HG02571 (cell line): ENCODE measurements at regions not wholly inside any gene's neighbourhood (a gene's known extent, or its start where the extent isn't known, plus 50 kb on each side); places are given as distances from the start of the nearest gene placed in this dataset.

Experiments
- ATAC-seq: cut with Tn5 transposase; IDR thresholded peaks from one replicate; pipeline ENCODE4 v1.9.1; 2021; ENCODE audit warnings: mild to moderate bottlenecking, moderate library complexity; ENCODE audit not compliant: unreplicated experiment

GRCh38 chr6:163834226-163834970 lies 419.9 kb downstream of the QKI start:
- ATAC-seq: no peak

DNA sequence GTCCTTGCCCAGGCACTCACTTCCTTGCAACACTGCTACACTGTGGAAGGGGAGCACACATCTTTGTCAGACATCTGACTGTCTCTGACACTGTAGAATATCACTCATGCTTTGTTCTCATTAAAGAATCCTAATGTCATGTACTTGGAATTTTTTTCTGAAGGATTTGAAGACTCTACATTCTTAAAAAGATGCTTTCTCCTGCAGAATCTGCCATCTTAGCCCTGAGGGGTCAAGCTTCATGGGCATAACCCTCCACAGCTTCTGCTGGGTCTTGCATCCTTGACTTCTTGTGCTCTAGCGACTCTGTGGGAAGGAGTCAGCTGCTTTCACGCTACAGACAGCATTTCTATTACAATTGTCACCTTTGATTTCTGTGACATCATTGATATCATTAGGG lies 417.2 kb downstream of the QKI start:
- ATAC-seq: no peak

GRCh38 chr6:163830641-163831040 lies 416.1 kb downstream of the QKI start:
- ATAC-seq: no peak

- no peak for ATAC-seq
Measured at GRCh38 chr6:163828038-163828795, 413.7 kb downstream of the QKI start.

GRCh38 chr6:163827143-163827542 lies 412.6 kb downstream of the QKI start:
- no peak for ATAC-seq

DNA sequence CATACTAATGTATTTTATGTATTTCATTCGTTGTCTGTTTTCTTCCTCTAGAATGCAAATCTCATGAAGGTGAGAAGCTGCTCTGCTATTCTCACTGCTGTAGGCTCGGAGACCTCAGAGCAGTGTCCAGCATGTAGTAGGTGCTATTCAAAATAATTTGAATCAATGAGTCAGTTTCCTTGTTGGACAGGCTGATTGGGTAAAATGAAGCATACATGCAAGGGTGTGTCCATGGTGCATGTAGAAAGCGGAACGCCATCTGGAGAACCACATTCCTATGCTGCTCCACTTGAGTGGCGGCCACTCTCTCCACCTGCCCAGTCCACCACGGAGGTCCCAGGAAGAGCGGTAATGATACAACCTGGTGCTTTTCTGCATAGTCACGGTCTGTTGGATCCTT lies 412.1 kb downstream of the QKI start:
- ATAC-seq: no peak

DNA sequence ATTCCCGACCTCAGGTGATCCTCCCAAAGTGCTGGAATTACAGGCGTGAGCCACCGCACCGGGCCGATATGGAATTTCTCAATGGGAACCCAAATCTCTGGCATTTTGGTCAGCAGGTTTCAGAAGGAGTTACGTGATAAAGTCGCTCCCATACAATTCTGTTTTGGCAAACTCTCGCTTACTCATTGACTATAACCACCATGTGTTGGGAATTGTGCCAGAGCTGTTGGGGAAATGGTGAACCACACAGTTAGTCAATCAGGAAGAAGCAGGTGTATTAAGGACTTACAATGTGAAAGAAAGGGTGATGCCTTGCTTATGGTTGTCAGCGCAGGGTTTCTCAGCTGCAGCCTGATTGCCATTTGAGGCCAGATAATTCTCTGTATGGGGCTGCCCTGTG lies 410.5 kb downstream of the QKI start:
- no peak for ATAC-seq

DNA sequence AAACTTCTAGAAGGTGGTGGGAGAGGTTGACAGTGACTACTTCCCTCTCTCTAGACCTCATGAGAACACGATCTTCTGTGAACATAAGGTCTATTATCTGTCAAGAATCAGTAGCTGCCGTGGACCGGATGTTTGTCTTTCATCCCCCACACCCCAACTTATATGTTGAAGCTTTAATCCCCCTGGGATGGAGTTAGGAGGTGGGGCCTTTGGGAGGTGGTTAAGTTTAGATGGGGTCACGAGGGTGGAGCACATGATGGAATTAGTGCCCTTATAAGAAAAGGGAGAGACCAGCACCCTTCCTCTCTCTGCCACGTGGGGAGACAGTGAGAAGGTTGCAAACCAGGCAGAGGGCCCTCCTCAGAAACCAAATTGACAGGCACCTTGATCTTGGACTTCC lies 409.1 kb downstream of the QKI start:
- no peak for ATAC-seq

DNA sequence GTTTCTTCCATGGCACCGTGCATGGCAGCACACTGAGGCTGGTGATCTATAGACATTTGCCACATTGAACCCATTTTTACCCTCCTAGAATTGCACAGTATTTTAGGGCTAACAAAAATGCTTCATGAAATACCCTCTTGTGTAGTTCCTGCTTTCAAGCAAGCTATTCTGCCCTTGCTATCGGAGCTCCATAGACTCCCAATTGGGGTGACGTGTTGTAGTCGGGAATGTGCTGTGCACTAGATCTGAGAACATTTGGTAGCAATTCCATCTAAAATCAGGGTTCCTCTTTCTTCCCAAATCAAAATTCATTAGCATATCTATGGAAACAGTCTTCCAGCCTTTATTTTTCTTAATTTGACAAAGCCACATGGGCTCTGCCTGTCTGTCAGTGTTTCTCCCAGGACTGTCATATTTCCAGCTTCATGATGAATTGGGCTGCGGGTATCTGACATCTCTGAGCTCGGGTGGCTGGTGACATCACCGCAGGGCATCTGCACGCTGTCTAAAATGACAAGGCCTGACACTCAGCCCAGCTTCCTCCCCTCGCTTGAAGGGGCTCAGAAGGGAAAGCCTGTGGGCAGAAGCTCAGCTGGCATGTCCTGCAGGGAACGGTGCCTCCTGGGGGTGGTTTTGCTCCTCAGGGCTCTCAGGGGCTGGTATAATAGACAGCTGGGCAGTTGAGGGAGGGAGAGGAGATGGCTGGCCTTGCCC lies 406.4 kb downstream of the QKI start:
- ATAC-seq: no peak

- ATAC-seq: no peak
Measured at GRCh38 chr6:163820171-163820570, 405.7 kb downstream of the QKI start.

- no peak for ATAC-seq
Measured at GRCh38 chr6:163818719-163819118, 404.2 kb downstream of the QKI start.

GRCh38 chr6:163816441-163816840 lies 401.9 kb downstream of the QKI start:
- no peak for ATAC-seq

DNA sequence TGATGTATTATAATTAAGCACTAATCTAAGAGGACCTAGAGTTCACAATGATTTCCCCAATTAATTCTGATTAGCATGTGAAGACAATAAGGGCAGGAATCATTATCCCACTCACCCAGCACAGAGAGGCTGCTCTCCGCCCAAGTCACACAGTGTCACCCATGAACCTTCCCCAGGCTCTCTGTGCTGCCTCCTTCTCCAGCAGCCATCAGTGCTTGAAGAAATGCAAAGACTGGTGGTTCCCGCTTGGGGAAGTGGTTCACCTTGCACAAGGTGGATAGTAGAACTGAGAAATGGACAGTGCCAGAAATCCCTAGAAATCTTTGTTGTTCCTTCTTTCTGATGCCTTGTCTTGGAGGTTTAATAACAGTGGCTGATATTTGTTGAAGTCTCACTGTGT lies 401.3 kb downstream of the QKI start:
- ATAC-seq: no peak

GRCh38 chr6:163814494-163815364 lies 400.2 kb downstream of the QKI start:
- ATAC-seq: no peak

GRCh38 chr6:163813979-163814493 lies 399.5 kb downstream of the QKI start:
- no peak for ATAC-seq

DNA sequence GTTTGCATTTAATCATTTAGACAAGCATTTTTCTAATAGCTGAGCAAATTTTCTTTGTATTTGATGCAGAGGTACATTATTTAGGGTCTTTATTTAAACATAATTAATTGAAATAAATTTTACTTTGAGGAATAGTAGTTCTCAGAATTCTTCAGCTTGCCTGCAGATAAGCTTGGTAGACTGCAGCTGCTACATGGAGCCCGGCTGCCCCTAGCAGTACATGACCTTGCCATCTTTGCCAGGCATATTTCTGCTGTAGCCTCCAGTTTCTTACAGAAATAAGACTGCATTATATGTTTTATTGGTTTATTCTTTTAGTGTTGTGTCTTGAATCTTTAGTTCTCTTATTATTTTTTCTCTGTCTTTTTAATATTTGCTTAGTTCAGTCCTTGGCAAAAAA lies 396.8 kb downstream of the QKI start:
- no peak for ATAC-seq

- no peak for ATAC-seq
Measured at GRCh38 chr6:163809364-163809763, 394.8 kb downstream of the QKI start.

DNA sequence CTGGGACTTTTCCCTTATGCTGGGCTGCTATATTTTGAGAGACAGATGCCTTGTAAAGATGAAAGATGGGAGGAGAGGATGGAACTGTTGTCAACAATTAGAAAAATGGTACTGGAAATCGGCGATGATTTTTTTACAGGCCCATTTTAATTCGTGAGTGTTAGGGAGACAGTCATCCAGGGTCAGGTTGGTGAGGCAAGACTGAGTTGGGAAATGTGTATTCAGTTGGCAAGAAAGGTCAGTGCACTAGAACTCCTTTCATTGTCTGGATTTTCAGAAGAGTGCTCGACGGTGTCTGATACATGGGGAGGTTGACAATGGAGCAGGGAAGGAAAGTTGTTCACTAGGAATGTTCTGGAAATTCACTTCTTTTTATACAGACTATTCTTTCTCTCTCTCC lies 394.4 kb downstream of the QKI start:
- ATAC-seq: no peak

DNA sequence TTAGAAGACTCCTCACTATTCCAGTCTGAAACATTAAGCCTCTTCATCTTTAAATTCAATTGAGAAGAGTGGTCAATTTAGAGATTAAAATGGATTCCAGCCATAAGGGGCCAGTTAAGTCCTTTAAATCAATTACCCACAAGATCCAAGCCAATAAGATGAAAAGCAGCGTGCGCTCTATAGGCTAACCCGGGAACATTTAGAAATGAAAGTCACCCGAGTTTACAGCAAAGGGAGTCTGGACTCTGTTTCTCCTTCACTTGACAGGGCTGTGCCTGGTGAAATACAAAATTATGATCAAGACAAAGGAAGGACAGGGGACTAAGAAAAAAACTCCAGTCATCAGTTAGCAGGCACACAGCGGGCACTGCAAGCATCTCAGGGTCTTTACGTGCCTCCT lies 393.7 kb downstream of the QKI start:
- ATAC-seq: no peak

GRCh38 chr6:163806755-163807499 lies 392.4 kb downstream of the QKI start:
- ATAC-seq: no peak
